ENCODE measurements at regions not wholly inside any gene's neighbourhood (a gene's known extent, or its start where the extent isn't known, plus 50 kb on each side); places are given as distances from the start of the nearest gene placed in this dataset.

DNA sequence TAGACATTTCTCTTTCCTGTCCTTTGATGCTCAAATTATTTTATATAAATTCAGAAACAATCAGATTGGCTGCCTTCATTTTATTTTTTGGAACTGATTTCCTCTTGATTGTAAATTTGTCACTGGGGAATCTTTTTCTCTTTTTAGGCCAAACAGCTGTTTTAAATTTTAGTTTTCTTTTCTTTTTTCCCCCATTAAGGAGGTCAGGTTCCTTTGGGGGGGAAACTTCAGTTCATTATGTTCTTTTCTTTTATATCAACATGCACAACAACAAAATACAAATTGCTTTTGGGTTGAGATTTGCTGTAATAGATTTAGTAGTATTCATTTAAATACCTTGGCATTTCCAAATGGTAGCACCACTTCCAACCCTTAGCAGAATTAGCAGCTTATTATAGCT is 264.8 kb upstream of the SPRY2 start:
- H3K27me3 ChIP-seq (ENCODE audit: control insufficient read depth in 4 of 4, insufficient read depth in 4 of 4, low read length in 3 of 4) = no peaks in the 10 kb centered on the region
- H3K27ac ChIP-seq (ENCODE audit: low read depth in 1 of 2, low read length in 2 of 2) = no peak overlapping the region
- TF ChIP-seq JUND (IDR thresholded peaks at IDR 0.05) (no peak), FOXA2 (IDR thresholded peaks at IDR 0.05) (no peak), HNF4G (IDR thresholded peaks at IDR 0.05) (no peak), NR2F2 (IDR thresholded peaks at IDR 0.05) (no peak), HNF4A (conservative IDR thresholded peaks at IDR 0.05) (no peak), SP1 (IDR thresholded peaks at IDR 0.05) (no peak)
- TF ChIP-seq, protein P1, sequence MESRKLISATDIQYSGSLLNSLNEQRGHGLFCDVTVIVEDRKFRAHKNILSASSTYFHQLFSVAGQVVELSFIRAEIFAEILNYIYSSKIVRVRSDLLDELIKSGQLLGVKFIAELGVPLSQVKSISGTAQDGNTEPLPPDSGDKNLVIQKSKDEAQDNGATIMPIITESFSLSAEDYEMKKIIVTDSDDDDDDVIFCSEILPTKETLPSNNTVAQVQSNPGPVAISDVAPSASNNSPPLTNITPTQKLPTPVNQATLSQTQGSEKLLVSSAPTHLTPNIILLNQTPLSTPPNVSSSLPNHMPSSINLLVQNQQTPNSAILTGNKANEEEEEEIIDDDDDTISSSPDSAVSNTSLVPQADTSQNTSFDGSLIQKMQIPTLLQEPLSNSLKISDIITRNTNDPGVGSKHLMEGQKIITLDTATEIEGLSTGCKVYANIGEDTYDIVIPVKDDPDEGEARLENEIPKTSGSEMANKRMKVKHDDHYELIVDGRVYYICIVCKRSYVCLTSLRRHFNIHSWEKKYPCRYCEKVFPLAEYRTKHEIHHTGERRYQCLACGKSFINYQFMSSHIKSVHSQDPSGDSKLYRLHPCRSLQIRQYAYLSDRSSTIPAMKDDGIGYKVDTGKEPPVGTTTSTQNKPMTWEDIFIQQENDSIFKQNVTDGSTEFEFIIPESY (IDR thresholded peaks at IDR 0.05) = no peak
- TF ChIP-seq, protein P2, sequence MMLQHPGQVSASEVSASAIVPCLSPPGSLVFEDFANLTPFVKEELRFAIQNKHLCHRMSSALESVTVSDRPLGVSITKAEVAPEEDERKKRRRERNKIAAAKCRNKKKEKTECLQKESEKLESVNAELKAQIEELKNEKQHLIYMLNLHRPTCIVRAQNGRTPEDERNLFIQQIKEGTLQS (IDR thresholded peaks at IDR 0.05) = no peak
- no peak for DNase-seq (ENCODE audit: low spot score)
- no peaks in the 10 kb centered on the region for H3K36me3 ChIP-seq (ENCODE audit: control insufficient read depth in 4 of 4, insufficient read depth in 3 of 4, low read depth in 1 of 4, low read length in 3 of 4)
- no peaks in the 10 kb centered on the region for H3K9me3 ChIP-seq (ENCODE audit: control insufficient read depth in 4 of 4, low read length in 3 of 4)
- H3K4me1 ChIP-seq (ENCODE audit: control insufficient read depth in 4 of 4, insufficient read depth in 4 of 4, low read length in 3 of 4) = no peaks in the 10 kb centered on the region
- H3K9ac ChIP-seq (ENCODE audit: low read depth in 1 of 2, low read length in 2 of 2) = no peak overlapping the region
- no peak overlapping the region for H3K4me3 ChIP-seq (ENCODE audit: low read depth in 1 of 3, low read length in 3 of 3)

DNA sequence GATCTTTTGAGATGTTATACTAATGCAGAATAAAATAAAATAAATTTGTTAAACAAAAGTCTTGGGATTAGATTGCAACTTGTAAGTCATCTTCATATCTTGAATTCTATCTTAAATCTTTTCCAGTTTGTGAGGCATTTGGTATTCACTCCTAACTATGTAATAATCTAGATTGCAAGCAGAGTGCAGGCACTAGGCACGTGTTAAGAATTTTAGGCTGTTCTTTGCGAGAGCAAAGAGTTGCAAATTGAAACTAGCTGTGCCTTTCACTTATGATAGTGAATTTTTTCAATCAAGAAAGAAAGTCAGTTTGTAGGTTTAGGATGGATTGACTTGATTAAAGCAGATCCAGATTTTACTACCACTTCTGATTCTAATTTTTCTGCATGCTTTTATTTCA is 264.1 kb upstream of the SPRY2 start:
- DNase-seq (ENCODE audit: low spot score) = no peak
- 78% methylated on average over 2 of the region's 2 CpGs for WGBS
- H3K27me3 ChIP-seq (ENCODE audit: control insufficient read depth in 4 of 4, insufficient read depth in 4 of 4, low read length in 3 of 4) = no peaks in the 10 kb centered on the region
- H3K4me1 ChIP-seq (ENCODE audit: control insufficient read depth in 4 of 4, insufficient read depth in 4 of 4, low read length in 3 of 4) = no peaks in the 10 kb centered on the region
- TF ChIP-seq EGR1 (IDR thresholded peaks at IDR 0.05; ENCODE audit: low read depth in 2 of 2) (no peak), TAF1 (conservative IDR thresholded peaks at IDR 0.05) (no peak), RAD21 (IDR thresholded peaks at IDR 0.05) (no peak), FOXA2 (IDR thresholded peaks at IDR 0.05) (no peak), JUND (IDR thresholded peaks at IDR 0.05) (no peak), HNF4G (IDR thresholded peaks at IDR 0.05) (no peak)
- TF ChIP-seq, protein P1 (IDR thresholded peaks at IDR 0.05) = no peak
- no peak overlapping the region for H3K4me3 ChIP-seq (ENCODE audit: low read depth in 1 of 3, low read length in 3 of 3)
- no peak overlapping the region for H3K27ac ChIP-seq (ENCODE audit: low read depth in 1 of 2, low read length in 2 of 2)
- no peak overlapping the region for H3K9ac ChIP-seq (ENCODE audit: low read depth in 1 of 2, low read length in 2 of 2)
- no peaks in the 10 kb centered on the region for H3K36me3 ChIP-seq (ENCODE audit: control insufficient read depth in 4 of 4, insufficient read depth in 3 of 4, low read depth in 1 of 4, low read length in 3 of 4)
- H3K9me3 ChIP-seq (ENCODE audit: control insufficient read depth in 4 of 4, low read length in 3 of 4) = no peaks in the 10 kb centered on the region

- H3K4me3 ChIP-seq (ENCODE audit: low read depth in 1 of 3, low read length in 3 of 3) = no peak overlapping the region
- WGBS = 80% methylated on average over 3 of the region's 3 CpGs
- H3K36me3 ChIP-seq (ENCODE audit: control insufficient read depth in 4 of 4, insufficient read depth in 3 of 4, low read depth in 1 of 4, low read length in 3 of 4) = no peaks in the 10 kb centered on the region
- no peaks in the 10 kb centered on the region for H3K27me3 ChIP-seq (ENCODE audit: control insufficient read depth in 4 of 4, insufficient read depth in 4 of 4, low read length in 3 of 4)
- no peaks in the 10 kb centered on the region for H3K9me3 ChIP-seq (ENCODE audit: control insufficient read depth in 4 of 4, low read length in 3 of 4)
- no peak overlapping the region for H3K9ac ChIP-seq (ENCODE audit: low read depth in 1 of 2, low read length in 2 of 2)
- H3K4me1 ChIP-seq (ENCODE audit: control insufficient read depth in 4 of 4, insufficient read depth in 4 of 4, low read length in 3 of 4) = no peaks in the 10 kb centered on the region
- no peak overlapping the region for H3K27ac ChIP-seq (ENCODE audit: low read depth in 1 of 2, low read length in 2 of 2)
- DNase-seq (ENCODE audit: low spot score) = no peak
- TF ChIP-seq NR2F2 (IDR thresholded peaks at IDR 0.05) (no peak), SP1 (IDR thresholded peaks at IDR 0.05) (no peak), GABPA (IDR thresholded peaks at IDR 0.05 in 1 of 2, conservative IDR thresholded peaks at IDR 0.05 in 1 of 2) (no peak), FOXA2 (IDR thresholded peaks at IDR 0.05) (no peak), HNF4G (IDR thresholded peaks at IDR 0.05) (no peak), RXRA (IDR thresholded peaks at IDR 0.05) (no peak), TAF1 (conservative IDR thresholded peaks at IDR 0.05) (no peak), HNF4A (conservative IDR thresholded peaks at IDR 0.05) (no peak), REST (IDR thresholded peaks at IDR 0.05) (no peak), JUND (IDR thresholded peaks at IDR 0.05) (no peak), FOXA1 (IDR thresholded peaks at IDR 0.05) (no peak), MAX (IDR thresholded peaks at IDR 0.05) (no peak), RAD21 (IDR thresholded peaks at IDR 0.05) (no peak)
- TF ChIP-seq, protein P1 (IDR thresholded peaks at IDR 0.05) = no peak
- TF ChIP-seq, protein P2 (IDR thresholded peaks at IDR 0.05) = no peak
Observed at GRCh38 chr13:80604098-80604497, 263.2 kb upstream of the SPRY2 start.
